Effector memory CD8-positive, alpha-beta T cell (primary cell): ENCODE measurements at regions not wholly inside any gene's neighbourhood (a gene's known extent, or its start where the extent isn't known, plus 50 kb on each side); places are given as distances from the start of the nearest gene placed in this dataset.
A peak's percentile ranks its signal among the peaks of the same experiment; 100 is the strongest.

Source experiments
- ATAC-seq: fragments of 150-1000 bp; cut with Tn5 transposase; replicated peaks from 2 replicates; pipeline ENCODE4 v1.10.0; 2021; ENCODE audit warnings: mild to moderate bottlenecking, moderate library complexity
- DNase-seq, 3 experiments: peaks; one replicate each; pipeline ENCODE4 v3.0.0; 2021
- H3K27ac Mint-ChIP-seq, 2 donors: one replicate each; pipeline ENCODE4 v1.8.0; 2022; ENCODE audit warnings: mild to moderate bottlenecking in 2 of 2, mixed read lengths in 2 of 2, moderate library complexity in 2 of 2
- H3K27me3 Mint-ChIP-seq, 2 donors: one replicate each; pipeline ENCODE4 v1.8.0; 2022; ENCODE audit warnings: mixed read lengths in 2 of 2
- H3K36me3 Mint-ChIP-seq: one replicate; pipeline ENCODE4 v1.8.0; 2022; ENCODE audit warnings: mild to moderate bottlenecking, moderate library complexity, mixed read lengths; ENCODE audit not compliant: insufficient read depth
- H3K4me1 Mint-ChIP-seq, 2 donors: one replicate each; pipeline ENCODE4 v1.8.0; 2022; ENCODE audit warnings: low read depth in 2 of 2, mixed read lengths in 2 of 2
- H3K4me3 Mint-ChIP-seq, 2 donors: one replicate each; pipeline ENCODE4 v1.8.0; 2022; ENCODE audit warnings: mild to moderate bottlenecking in 2 of 2, mixed read lengths in 2 of 2, moderate library complexity in 2 of 2
- H3K9me3 Mint-ChIP-seq, 2 donors: one replicate each; pipeline ENCODE4 v1.8.0; 2022; ENCODE audit warnings: mixed read lengths in 2 of 2

GRCh38 chr18:45174629-45175136 is 440.6 kb upstream of the SLC14A2 start:
- ATAC-seq: no peak
- H3K27me3 Mint-ChIP-seq: peaks cover 13 to 15% of the 10 kb centered on the region in 2 donors
- no peak overlapping the region for H3K27ac Mint-ChIP-seq
- DNase-seq: no peak
- no peaks in the 10 kb centered on the region for H3K9me3 Mint-ChIP-seq
- H3K4me3 Mint-ChIP-seq: no peak overlapping the region
- H3K4me1 Mint-ChIP-seq: peaks cover 2 to 9% of the 10 kb centered on the region in 2 donors
- H3K36me3 Mint-ChIP-seq: no peaks in the 10 kb centered on the region

GRCh38 chr18:45175511-45175910 is 439.8 kb upstream of the SLC14A2 start:
- Mint-ChIP-seq H3K4me3 (no peak overlapping the region), H3K36me3 (no peaks in the 10 kb centered on the region), H3K27ac (no peak overlapping the region), H3K9me3 (no peaks in the 10 kb centered on the region), H3K27me3 (peaks cover 13 to 15% of the 10 kb centered on the region in 2 donors), H3K4me1 (peaks cover 2 to 9% of the 10 kb centered on the region in 2 donors)
- ATAC-seq (no peak), DNase-seq (no peak)

- no peak for ATAC-seq
- no peak for DNase-seq
- Mint-ChIP-seq H3K9me3 (no peaks in the 10 kb centered on the region), H3K27ac (no peak overlapping the region), H3K4me1 (no peaks in the 10 kb centered on the region), H3K27me3 (no peaks in the 10 kb centered on the region), H3K4me3 (no peak overlapping the region), H3K36me3 (no peaks in the 10 kb centered on the region)
These were observed 428.4 kb upstream of the SLC14A2 start for GRCh38 chr18:45186832-45187231.

- Mint-ChIP-seq H3K36me3 (no peaks in the 10 kb centered on the region), H3K4me3 (no peak overlapping the region), H3K27me3 (peaks cover 10 to 20% of the 10 kb centered on the region in 2 donors), H3K4me1 (no peaks in the 10 kb centered on the region), H3K9me3 (no peaks in the 10 kb centered on the region), H3K27ac (no peak overlapping the region)
- no peak for ATAC-seq
- no peak for DNase-seq
These were observed 423.5 kb upstream of the SLC14A2 start for GRCh38 chr18:45191795-45192194.

GRCh38 chr18:45197526-45197970 is 417.7 kb upstream of the SLC14A2 start:
- peak; percentile 40 for ATAC-seq
- no peak overlapping the region for H3K27ac Mint-ChIP-seq
- no peak for DNase-seq
- no peak overlapping the region for H3K4me3 Mint-ChIP-seq
- no peaks in the 10 kb centered on the region for H3K36me3 Mint-ChIP-seq
- no peaks in the 10 kb centered on the region for H3K9me3 Mint-ChIP-seq
- peaks cover 19 to 33% of the 10 kb centered on the region in 2 donors for H3K27me3 Mint-ChIP-seq
- H3K4me1 Mint-ChIP-seq: no peaks in the 10 kb centered on the region

- Mint-ChIP-seq H3K36me3 (no peaks in the 10 kb centered on the region), H3K27me3 (peaks cover 19 to 33% of the 10 kb centered on the region in 2 donors), H3K4me1 (no peaks in the 10 kb centered on the region), H3K9me3 (no peaks in the 10 kb centered on the region), H3K27ac (no peak overlapping the region), H3K4me3 (no peak overlapping the region)
- DNase-seq (no peak), ATAC-seq (no peak)
These were observed 416.8 kb upstream of the SLC14A2 start for GRCh38 chr18:45198526-45198925.

- H3K4me3 Mint-ChIP-seq: no peak overlapping the region
- H3K9me3 Mint-ChIP-seq: no peaks in the 10 kb centered on the region
- no peaks in the 10 kb centered on the region for H3K4me1 Mint-ChIP-seq
- ATAC-seq (no peak), DNase-seq (no peak)
- H3K27me3 Mint-ChIP-seq: peaks cover 20% of the 10 kb centered on the region in 2 donors
- H3K27ac Mint-ChIP-seq: no peak overlapping the region
- H3K36me3 Mint-ChIP-seq: no peaks in the 10 kb centered on the region
These were observed 414.2 kb upstream of the SLC14A2 start for GRCh38 chr18:45201029-45201428.

- Mint-ChIP-seq H3K27ac (no peak overlapping the region), H3K9me3 (no peaks in the 10 kb centered on the region), H3K36me3 (no peaks in the 10 kb centered on the region), H3K4me3 (no peak overlapping the region), H3K27me3 (peaks cover 15 to 20% of the 10 kb centered on the region in 2 donors), H3K4me1 (no peaks in the 10 kb centered on the region)
- ATAC-seq (no peak), DNase-seq (no peak)
These were observed 413.8 kb upstream of the SLC14A2 start for GRCh38 chr18:45201489-45201888.

GRCh38 chr18:45202061-45202460 is 413.2 kb upstream of the SLC14A2 start:
- ATAC-seq: no peak
- no peak for DNase-seq
- Mint-ChIP-seq H3K36me3 (no peaks in the 10 kb centered on the region), H3K9me3 (no peaks in the 10 kb centered on the region), H3K4me3 (no peak overlapping the region), H3K27me3 (peaks cover 13 to 20% of the 10 kb centered on the region in 2 donors), H3K4me1 (no peaks in the 10 kb centered on the region), H3K27ac (no peak overlapping the region)

GRCh38 chr18:45203677-45204076 is 411.6 kb upstream of the SLC14A2 start:
- peaks cover 8 to 20% of the 10 kb centered on the region in 2 donors for H3K27me3 Mint-ChIP-seq
- no peaks in the 10 kb centered on the region for H3K36me3 Mint-ChIP-seq
- H3K9me3 Mint-ChIP-seq: no peaks in the 10 kb centered on the region
- no peaks in the 10 kb centered on the region for H3K4me1 Mint-ChIP-seq
- no peak overlapping the region for H3K27ac Mint-ChIP-seq
- no peak overlapping the region for H3K4me3 Mint-ChIP-seq
- DNase-seq (no peak), ATAC-seq (no peak)

GRCh38 chr18:45207328-45207727 is 407.9 kb upstream of the SLC14A2 start:
- Mint-ChIP-seq H3K4me3 (no peak overlapping the region), H3K9me3 (no peaks in the 10 kb centered on the region), H3K4me1 (no peaks in the 10 kb centered on the region), H3K27me3 (peaks cover 0 to 12% of the 10 kb centered on the region in 2 donors), H3K27ac (no peak overlapping the region), H3K36me3 (no peaks in the 10 kb centered on the region)
- ATAC-seq (no peak), DNase-seq (no peak)

GRCh38 chr18:45208164-45208563 is 407.1 kb upstream of the SLC14A2 start:
- DNase-seq (no peak), ATAC-seq (no peak)
- H3K27me3 Mint-ChIP-seq: peaks cover 0 to 12% of the 10 kb centered on the region in 2 donors
- no peaks in the 10 kb centered on the region for H3K36me3 Mint-ChIP-seq
- peaks cover 0 to 3% of the 10 kb centered on the region in 2 donors for H3K4me1 Mint-ChIP-seq
- no peaks in the 10 kb centered on the region for H3K9me3 Mint-ChIP-seq
- H3K27ac Mint-ChIP-seq: no peak overlapping the region
- no peak overlapping the region for H3K4me3 Mint-ChIP-seq

- H3K27ac Mint-ChIP-seq: no peak overlapping the region
- H3K27me3 Mint-ChIP-seq: no peaks in the 10 kb centered on the region
- no peak overlapping the region for H3K4me3 Mint-ChIP-seq
- no peaks in the 10 kb centered on the region for H3K9me3 Mint-ChIP-seq
- H3K36me3 Mint-ChIP-seq: no peaks in the 10 kb centered on the region
- DNase-seq (peak; percentile 74 to 78 (median 77)), ATAC-seq (peak; percentile 99)
- peaks cover 0 to 3% of the 10 kb centered on the region in 2 donors for H3K4me1 Mint-ChIP-seq
These were observed 402.9 kb upstream of the SLC14A2 start for GRCh38 chr18:45212181-45213039.

GRCh38 chr18:45213040-45213333 is 402.3 kb upstream of the SLC14A2 start:
- H3K27me3 Mint-ChIP-seq: no peaks in the 10 kb centered on the region
- H3K27ac Mint-ChIP-seq: no peak overlapping the region
- H3K4me1 Mint-ChIP-seq: peaks cover 0 to 3% of the 10 kb centered on the region in 2 donors
- ATAC-seq (no peak), DNase-seq (no peak)
- H3K9me3 Mint-ChIP-seq: no peaks in the 10 kb centered on the region
- no peaks in the 10 kb centered on the region for H3K36me3 Mint-ChIP-seq
- H3K4me3 Mint-ChIP-seq: no peak overlapping the region
